Keratinocyte (primary cell): ENCODE measurements at regions not wholly inside any gene's neighbourhood (a gene's known extent, or its start where the extent isn't known, plus 50 kb on each side); places are given as distances from the start of the nearest gene placed in this dataset.

ENCODE experiments used
- EZH2 ChIP-seq: IDR thresholded peaks from one replicate; pipeline ENCODE4 v1.6.1; 2012; ENCODE audit warnings: inconsistent platforms, mild to moderate bottlenecking, low read length, moderate library complexity
- TF ChIP-seq, protein P1 (sequence below), 3 experiments: IDR thresholded peaks in 1 of 3; conservative IDR thresholded peaks in 1 of 3; optimal IDR thresholded peaks in 1 of 3; 2 replicates in 2 of 3; 3 replicates in 1 of 3; pipeline versions ENCODE3 to v1.5.1; 2011; ENCODE audit warnings: low read length in 3 of 3, mild to moderate bottlenecking in 3 of 3, moderate library complexity in 2 of 3, control low read depth in 1 of 3, inconsistent platforms in 1 of 3; ENCODE audit not compliant: insufficient read depth in 2 of 3; ENCODE audit errors: extremely low read depth in 1 of 3

DNA sequence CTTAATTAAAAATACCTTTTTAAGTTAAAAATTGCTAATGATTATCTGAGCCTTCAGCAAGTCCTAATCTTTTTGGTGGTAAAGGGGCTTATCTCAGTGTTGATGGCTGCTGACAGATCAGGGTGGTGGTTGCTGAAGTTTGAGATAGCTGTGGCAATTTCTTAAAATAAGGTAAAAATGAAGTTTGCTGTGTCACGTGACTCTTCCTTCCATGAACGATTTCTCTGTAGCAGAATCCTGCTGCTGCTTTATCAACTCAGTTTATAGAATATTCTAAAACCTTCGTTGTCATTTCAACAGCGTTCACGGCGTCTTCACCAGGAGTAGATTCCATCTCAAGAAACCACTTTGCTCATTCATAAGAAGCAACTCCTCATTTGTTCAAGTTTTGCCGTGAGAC, 110.1 kb downstream of the SUCNR1 start:
- TF ChIP-seq EZH2 = no peak
- TF ChIP-seq, protein P1, sequence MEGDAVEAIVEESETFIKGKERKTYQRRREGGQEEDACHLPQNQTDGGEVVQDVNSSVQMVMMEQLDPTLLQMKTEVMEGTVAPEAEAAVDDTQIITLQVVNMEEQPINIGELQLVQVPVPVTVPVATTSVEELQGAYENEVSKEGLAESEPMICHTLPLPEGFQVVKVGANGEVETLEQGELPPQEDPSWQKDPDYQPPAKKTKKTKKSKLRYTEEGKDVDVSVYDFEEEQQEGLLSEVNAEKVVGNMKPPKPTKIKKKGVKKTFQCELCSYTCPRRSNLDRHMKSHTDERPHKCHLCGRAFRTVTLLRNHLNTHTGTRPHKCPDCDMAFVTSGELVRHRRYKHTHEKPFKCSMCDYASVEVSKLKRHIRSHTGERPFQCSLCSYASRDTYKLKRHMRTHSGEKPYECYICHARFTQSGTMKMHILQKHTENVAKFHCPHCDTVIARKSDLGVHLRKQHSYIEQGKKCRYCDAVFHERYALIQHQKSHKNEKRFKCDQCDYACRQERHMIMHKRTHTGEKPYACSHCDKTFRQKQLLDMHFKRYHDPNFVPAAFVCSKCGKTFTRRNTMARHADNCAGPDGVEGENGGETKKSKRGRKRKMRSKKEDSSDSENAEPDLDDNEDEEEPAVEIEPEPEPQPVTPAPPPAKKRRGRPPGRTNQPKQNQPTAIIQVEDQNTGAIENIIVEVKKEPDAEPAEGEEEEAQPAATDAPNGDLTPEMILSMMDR (optimal IDR thresholded peaks at IDR 0.05 in 1 of 3, IDR thresholded peaks at IDR 0.05 in 1 of 3, conservative IDR thresholded peaks at IDR 0.05 in 1 of 3; ENCODE audit: extremely low read depth in 1 of 3, insufficient read depth in 2 of 3, low read length in 3 of 3) = no peak
